ENCODE measurements at regions not wholly inside any gene's neighbourhood (a gene's known extent, or its start where the extent isn't known, plus 50 kb on each side); places are given as distances from the start of the nearest gene placed in this dataset.

GRCh38 chr22:22830957-22831688, 56.5 kb upstream of the IGLL5 start:
- Histone ChIP-seq H3K9me3 (ENCODE audit: severe bottlenecking) (no peaks in the 10 kb centered on the region), H3K27me3 (ENCODE audit: insufficient read depth, low read depth, severe bottlenecking) (no peaks in the 10 kb centered on the region), H3K27ac (no peak overlapping the region), H3K36me3 (no peaks in the 10 kb centered on the region), H3K4me3 (ENCODE audit: low read depth, low read length) (no peak overlapping the region)
- DNase-seq = no peak
- TF ChIP-seq, protein P1, sequence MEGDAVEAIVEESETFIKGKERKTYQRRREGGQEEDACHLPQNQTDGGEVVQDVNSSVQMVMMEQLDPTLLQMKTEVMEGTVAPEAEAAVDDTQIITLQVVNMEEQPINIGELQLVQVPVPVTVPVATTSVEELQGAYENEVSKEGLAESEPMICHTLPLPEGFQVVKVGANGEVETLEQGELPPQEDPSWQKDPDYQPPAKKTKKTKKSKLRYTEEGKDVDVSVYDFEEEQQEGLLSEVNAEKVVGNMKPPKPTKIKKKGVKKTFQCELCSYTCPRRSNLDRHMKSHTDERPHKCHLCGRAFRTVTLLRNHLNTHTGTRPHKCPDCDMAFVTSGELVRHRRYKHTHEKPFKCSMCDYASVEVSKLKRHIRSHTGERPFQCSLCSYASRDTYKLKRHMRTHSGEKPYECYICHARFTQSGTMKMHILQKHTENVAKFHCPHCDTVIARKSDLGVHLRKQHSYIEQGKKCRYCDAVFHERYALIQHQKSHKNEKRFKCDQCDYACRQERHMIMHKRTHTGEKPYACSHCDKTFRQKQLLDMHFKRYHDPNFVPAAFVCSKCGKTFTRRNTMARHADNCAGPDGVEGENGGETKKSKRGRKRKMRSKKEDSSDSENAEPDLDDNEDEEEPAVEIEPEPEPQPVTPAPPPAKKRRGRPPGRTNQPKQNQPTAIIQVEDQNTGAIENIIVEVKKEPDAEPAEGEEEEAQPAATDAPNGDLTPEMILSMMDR (IDR thresholded peaks at IDR 0.05; ENCODE audit: low read depth, low read length) = no peak

GRCh38 chr22:22833059-22833458, 54.6 kb upstream of the IGLL5 start:
- Histone ChIP-seq H3K4me3 (ENCODE audit: low read depth, low read length) (no peak overlapping the region), H3K27ac (no peak overlapping the region), H3K9me3 (ENCODE audit: severe bottlenecking) (no peaks in the 10 kb centered on the region), H3K27me3 (ENCODE audit: insufficient read depth, low read depth, severe bottlenecking) (no peaks in the 10 kb centered on the region), H3K36me3 (no peaks in the 10 kb centered on the region)
- no peak for DNase-seq
- TF ChIP-seq, protein P1 (IDR thresholded peaks at IDR 0.05; ENCODE audit: low read depth, low read length) = no peak

GRCh38 chr22:22833488-22833887, 54.1 kb upstream of the IGLL5 start:
- Histone ChIP-seq H3K27ac (no peak overlapping the region), H3K9me3 (ENCODE audit: severe bottlenecking) (no peaks in the 10 kb centered on the region), H3K27me3 (ENCODE audit: insufficient read depth, low read depth, severe bottlenecking) (no peaks in the 10 kb centered on the region), H3K4me3 (ENCODE audit: low read depth, low read length) (no peak overlapping the region), H3K36me3 (no peaks in the 10 kb centered on the region)
- no peak for DNase-seq
- TF ChIP-seq, protein P1 (IDR thresholded peaks at IDR 0.05; ENCODE audit: low read depth, low read length) = no peak

- no peak for DNase-seq
- TF ChIP-seq, protein P1 (IDR thresholded peaks at IDR 0.05; ENCODE audit: low read depth, low read length) = no peak
- Histone ChIP-seq H3K9me3 (ENCODE audit: severe bottlenecking) (no peaks in the 10 kb centered on the region), H3K27me3 (ENCODE audit: insufficient read depth, low read depth, severe bottlenecking) (no peaks in the 10 kb centered on the region), H3K27ac (no peak overlapping the region), H3K36me3 (no peaks in the 10 kb centered on the region), H3K4me3 (ENCODE audit: low read depth, low read length) (no peak overlapping the region)
Observed at GRCh38 chr22:22834204-22834603, 53.4 kb upstream of the IGLL5 start.

DNA sequence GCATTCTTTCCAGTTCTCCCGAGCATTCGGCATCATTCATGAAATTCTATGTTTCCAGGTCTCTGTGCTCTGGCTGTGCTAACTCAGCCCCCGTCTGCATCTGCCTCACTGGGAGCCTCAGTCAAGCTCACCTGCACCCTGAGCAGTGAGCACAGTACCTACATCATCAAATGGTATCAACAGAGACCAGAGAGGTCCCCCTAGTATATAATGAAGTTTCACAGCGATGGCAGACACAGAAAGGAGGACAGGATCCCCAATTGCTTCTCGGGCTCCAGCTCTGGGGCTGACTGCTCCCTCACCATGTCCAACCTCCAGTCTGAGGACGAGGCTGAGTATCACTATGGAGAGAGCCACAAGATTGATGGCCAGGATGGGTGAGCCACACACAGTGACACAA, 52.8 kb upstream of the IGLL5 start:
- no peak overlapping the region for H3K27ac ChIP-seq
- TF ChIP-seq, protein P1 (IDR thresholded peaks at IDR 0.05; ENCODE audit: low read depth, low read length) = no peak
- no peaks in the 10 kb centered on the region for H3K9me3 ChIP-seq (ENCODE audit: severe bottlenecking)
- no peaks in the 10 kb centered on the region for H3K36me3 ChIP-seq
- no peak overlapping the region for H3K4me3 ChIP-seq (ENCODE audit: low read depth, low read length)
- no peaks in the 10 kb centered on the region for H3K27me3 ChIP-seq (ENCODE audit: insufficient read depth, low read depth, severe bottlenecking)
- DNase-seq = no peak

DNA sequence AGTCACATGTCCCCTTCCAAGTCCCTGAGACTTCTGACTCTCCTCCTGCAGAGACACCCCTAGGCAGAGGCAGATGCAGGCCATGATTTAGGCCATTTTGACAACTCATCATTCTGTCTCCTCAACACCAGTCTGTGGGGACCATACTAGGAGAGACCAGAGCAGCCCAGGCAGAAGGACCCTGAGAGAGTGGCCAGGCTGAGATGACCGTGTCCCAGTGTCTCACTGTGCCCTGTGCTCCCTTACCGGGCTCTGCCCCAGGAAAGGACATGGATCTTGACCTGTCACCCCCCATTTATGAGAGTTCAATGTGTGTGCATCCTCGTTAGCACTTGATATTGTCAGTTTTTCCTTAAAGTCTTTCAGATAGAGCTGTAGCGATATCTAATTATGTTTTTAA, 52.4 kb upstream of the IGLL5 start:
- no peaks in the 10 kb centered on the region for H3K27me3 ChIP-seq (ENCODE audit: insufficient read depth, low read depth, severe bottlenecking)
- H3K27ac ChIP-seq = no peak overlapping the region
- no peak overlapping the region for H3K4me3 ChIP-seq (ENCODE audit: low read depth, low read length)
- no peak for DNase-seq
- H3K9me3 ChIP-seq (ENCODE audit: severe bottlenecking) = no peaks in the 10 kb centered on the region
- TF ChIP-seq, protein P1 (IDR thresholded peaks at IDR 0.05; ENCODE audit: low read depth, low read length) = no peak
- H3K36me3 ChIP-seq = no peaks in the 10 kb centered on the region
